Neural cell (in vitro differentiated cells): ENCODE measurements at regions not wholly inside any gene's neighbourhood (a gene's known extent, or its start where the extent isn't known, plus 50 kb on each side); places are given as distances from the start of the nearest gene placed in this dataset.

Source experiments
- H2AFZ ChIP-seq: fragments of 200-600, 300-800 bp; sonication (generic), shearing (Covaris generic); 2 replicates; pipeline ENCODE4 v1.6.0; 2014; ENCODE audit warnings: low read depth, mild to moderate bottlenecking, antibody characterized with exemption, low read length, moderate library complexity
- H3F3A ChIP-seq: fragments of 200-600 bp; shearing (Covaris generic); 2 replicates; pipeline ENCODE4 v1.6.1; 2016; ENCODE audit warnings: mild to moderate bottlenecking, moderate library complexity, mixed read lengths, antibody characterized with exemption, low read length; ENCODE audit not compliant: insufficient read depth, poor library complexity, severe bottlenecking
- H3K27ac ChIP-seq: fragments of 200-600, 300-800 bp; sonication (generic), shearing (Covaris generic); 2 replicates; pipeline ENCODE4 v1.5.1; 2014; ENCODE audit warnings: mild to moderate bottlenecking, low read length, moderate library complexity
- H3K27me3 ChIP-seq: fragments of 300-800, 200-600 bp; sonication (generic), shearing (Covaris generic); 2 replicates; pipeline ENCODE4 v1.6.0; 2014; ENCODE audit warnings: mild to moderate bottlenecking, low read depth, low read length, moderate library complexity; ENCODE audit not compliant: insufficient read depth
- H3K36me3 ChIP-seq: fragments of 300-800, 200-600 bp; sonication (generic), shearing (Covaris generic); 2 replicates; pipeline ENCODE4 v1.5.1; 2014; ENCODE audit warnings: mild to moderate bottlenecking, antibody characterized with exemption, low read length, moderate library complexity; ENCODE audit not compliant: insufficient read depth
- H3K4me2 ChIP-seq: fragments of 300-800, 200-600 bp; sonication (generic), shearing (Covaris generic); 2 replicates; pipeline ENCODE4 v1.6.0; 2014; ENCODE audit warnings: mild to moderate bottlenecking, low read length
- H3K4me3 ChIP-seq: fragments of 300-800, 200-600 bp; sonication (generic), shearing (Covaris generic); 2 replicates; pipeline ENCODE4 v1.5.1; 2014; ENCODE audit warnings: mild to moderate bottlenecking, low read length, moderate library complexity
- H3K79me2 ChIP-seq: fragments of 200-600 bp; shearing (Covaris generic); replicated peaks from 2 replicates; pipeline ENCODE4 v1.6.0; 2014; ENCODE audit warnings: mild to moderate bottlenecking, low read length, moderate library complexity; ENCODE audit not compliant: insufficient read depth
- H3K9ac ChIP-seq: fragments of 300-800, 200-600 bp; sonication (generic), shearing (Covaris generic); 2 replicates; pipeline ENCODE4 v1.6.1; 2016; ENCODE audit warnings: mild to moderate bottlenecking, low read length, mixed read lengths
- H3K9me2 ChIP-seq: fragments of 200-600 bp; shearing (Covaris generic); 2 replicates; pipeline ENCODE4 v1.6.1; 2016; ENCODE audit warnings: mild to moderate bottlenecking, low read length, mixed read lengths; ENCODE audit not compliant: insufficient read depth
- H3K9me3 ChIP-seq: fragments of 200-600, 300-800 bp; sonication (generic), shearing (Covaris generic); 2 replicates; pipeline ENCODE4 v1.6.1; 2016; ENCODE audit warnings: mild to moderate bottlenecking, mixed run types, low read length, moderate library complexity, mixed read lengths
- H4K20me1 ChIP-seq: fragments of 200-600 bp; shearing (Covaris generic); 2 replicates; pipeline ENCODE4 v1.6.1; 2016; ENCODE audit warnings: mild to moderate bottlenecking, mixed run types; ENCODE audit not compliant: insufficient read depth
- CTCF ChIP-seq: fragments of 450-650 bp; IDR thresholded peaks from 2 replicates; pipeline ENCODE4 v1.5.1; 2014; ENCODE audit warnings: antibody characterized with exemption, mild to moderate bottlenecking, moderate library complexity; ENCODE audit not compliant: poor library complexity, severe bottlenecking
- EP300 ChIP-seq: fragments of 450-650 bp; conservative IDR thresholded peaks from 2 replicates; pipeline ENCODE4 v1.6.1; 2014; ENCODE audit warnings: antibody characterized with exemption, mild to moderate bottlenecking, moderate library complexity; ENCODE audit not compliant: poor library complexity, severe bottlenecking
- EZH2 ChIP-seq: fragments of 200-600, 300-800 bp; shearing (Covaris generic), sonication (generic); IDR thresholded peaks from 2 replicates; pipeline ENCODE4 v1.6.1; 2014; ENCODE audit warnings: antibody characterized with exemption, low read length, borderline replicate concordance, mild to moderate bottlenecking; ENCODE audit not compliant: insufficient read depth, poor library complexity, severe bottlenecking
- MXI1 ChIP-seq: fragments of 450-650 bp; conservative IDR thresholded peaks from 2 replicates; pipeline ENCODE4 v1.6.1; 2014; ENCODE audit warnings: antibody characterized with exemption, mild to moderate bottlenecking; ENCODE audit not compliant: poor library complexity, severe bottlenecking
- POLR2AphosphoS5 ChIP-seq: IDR thresholded peaks from 2 replicates; pipeline ENCODE4 v1.6.1; 2012
- RAD21 ChIP-seq: fragments of 450-650 bp; conservative IDR thresholded peaks from 2 replicates; pipeline ENCODE4 v1.6.1; 2014; ENCODE audit warnings: antibody characterized with exemption, mild to moderate bottlenecking, moderate library complexity
- SMC3 ChIP-seq: fragments of 450-650 bp; conservative IDR thresholded peaks from 2 replicates; pipeline ENCODE4 v1.6.1; 2014; ENCODE audit warnings: antibody characterized with exemption, mild to moderate bottlenecking, moderate library complexity; ENCODE audit not compliant: poor library complexity
- TAF1 ChIP-seq: IDR thresholded peaks from 2 replicates; pipeline ENCODE4 v1.6.1; 2012; ENCODE audit warnings: low read depth
- TF ChIP-seq, protein P1 (sequence below): IDR thresholded peaks from 2 replicates; pipeline ENCODE4 v1.6.1; 2012; ENCODE audit warnings: borderline replicate concordance

- no peaks in the 10 kb centered on the region for H4K20me1 ChIP-seq
- H3K9me2 ChIP-seq, result no peaks in the 10 kb centered on the region
- no peak overlapping the region for H3K4me2 ChIP-seq
- H3K79me2 ChIP-seq, result no peaks in the 10 kb centered on the region
- H3K9me3 ChIP-seq, result no peaks in the 10 kb centered on the region
- H2AFZ ChIP-seq, result no peak overlapping the region
- H3F3A ChIP-seq, result no peaks in the 10 kb centered on the region
- no peak for TF ChIP-seq POLR2AphosphoS5
- no peak for TF ChIP-seq CTCF
- TF ChIP-seq, protein P1, sequence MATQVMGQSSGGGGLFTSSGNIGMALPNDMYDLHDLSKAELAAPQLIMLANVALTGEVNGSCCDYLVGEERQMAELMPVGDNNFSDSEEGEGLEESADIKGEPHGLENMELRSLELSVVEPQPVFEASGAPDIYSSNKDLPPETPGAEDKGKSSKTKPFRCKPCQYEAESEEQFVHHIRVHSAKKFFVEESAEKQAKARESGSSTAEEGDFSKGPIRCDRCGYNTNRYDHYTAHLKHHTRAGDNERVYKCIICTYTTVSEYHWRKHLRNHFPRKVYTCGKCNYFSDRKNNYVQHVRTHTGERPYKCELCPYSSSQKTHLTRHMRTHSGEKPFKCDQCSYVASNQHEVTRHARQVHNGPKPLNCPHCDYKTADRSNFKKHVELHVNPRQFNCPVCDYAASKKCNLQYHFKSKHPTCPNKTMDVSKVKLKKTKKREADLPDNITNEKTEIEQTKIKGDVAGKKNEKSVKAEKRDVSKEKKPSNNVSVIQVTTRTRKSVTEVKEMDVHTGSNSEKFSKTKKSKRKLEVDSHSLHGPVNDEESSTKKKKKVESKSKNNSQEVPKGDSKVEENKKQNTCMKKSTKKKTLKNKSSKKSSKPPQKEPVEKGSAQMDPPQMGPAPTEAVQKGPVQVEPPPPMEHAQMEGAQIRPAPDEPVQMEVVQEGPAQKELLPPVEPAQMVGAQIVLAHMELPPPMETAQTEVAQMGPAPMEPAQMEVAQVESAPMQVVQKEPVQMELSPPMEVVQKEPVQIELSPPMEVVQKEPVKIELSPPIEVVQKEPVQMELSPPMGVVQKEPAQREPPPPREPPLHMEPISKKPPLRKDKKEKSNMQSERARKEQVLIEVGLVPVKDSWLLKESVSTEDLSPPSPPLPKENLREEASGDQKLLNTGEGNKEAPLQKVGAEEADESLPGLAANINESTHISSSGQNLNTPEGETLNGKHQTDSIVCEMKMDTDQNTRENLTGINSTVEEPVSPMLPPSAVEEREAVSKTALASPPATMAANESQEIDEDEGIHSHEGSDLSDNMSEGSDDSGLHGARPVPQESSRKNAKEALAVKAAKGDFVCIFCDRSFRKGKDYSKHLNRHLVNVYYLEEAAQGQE, result no peak
- no peak for TF ChIP-seq EZH2
- TF ChIP-seq MXI1, result no peak
- TF ChIP-seq TAF1, result no peak
- no peak for TF ChIP-seq EP300
- no peak overlapping the region for H3K4me3 ChIP-seq
- no peak overlapping the region for H3K27ac ChIP-seq
- no peak overlapping the region for H3K9ac ChIP-seq
- H3K27me3 ChIP-seq, result no peaks in the 10 kb centered on the region
- no peaks in the 10 kb centered on the region for H3K36me3 ChIP-seq
Measured at GRCh38 chr2:216296856-216297255, 75.4 kb downstream of the MARCHF4 start.

DNA sequence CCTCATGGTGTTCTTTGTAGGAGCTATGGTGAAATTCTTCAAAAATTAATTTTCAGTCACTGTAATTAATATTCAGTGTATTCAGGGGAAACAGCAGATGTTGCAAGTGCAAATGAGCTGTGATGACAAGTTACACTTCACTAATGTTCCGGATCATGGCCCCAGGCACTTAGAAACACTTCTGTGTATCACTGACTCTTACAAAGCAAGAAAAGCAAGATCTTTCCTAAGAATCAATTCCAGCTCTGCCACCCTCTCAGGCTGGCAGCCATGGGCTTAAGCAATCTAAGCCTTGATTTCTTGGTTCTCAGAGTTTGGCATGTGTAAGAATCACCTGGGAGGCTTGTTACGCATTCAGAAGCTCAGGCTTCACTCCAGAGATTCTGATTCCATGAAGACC is 78.0 kb downstream of the MARCHF4 start:
- Histone ChIP-seq H3F3A (no peaks in the 10 kb centered on the region), H3K4me2 (no peak overlapping the region), H3K27ac (no peak overlapping the region), H3K9ac (no peak overlapping the region), H3K27me3 (no peaks in the 10 kb centered on the region), H4K20me1 (no peaks in the 10 kb centered on the region), H3K9me3 (no peaks in the 10 kb centered on the region), H3K79me2 (no peaks in the 10 kb centered on the region), H3K36me3 (no peaks in the 10 kb centered on the region), H3K4me3 (no peak overlapping the region), H2AFZ (no peak overlapping the region), H3K9me2 (no peaks in the 10 kb centered on the region)
- no peak for TF ChIP-seq TAF1
- no peak for TF ChIP-seq CTCF
- no peak for TF ChIP-seq EP300
- no peak for TF ChIP-seq RAD21
- TF ChIP-seq, protein P1, result no peak
- no peak for TF ChIP-seq MXI1
- no peak for TF ChIP-seq POLR2AphosphoS5
- TF ChIP-seq EZH2, result no peak
- no peak for TF ChIP-seq SMC3
